ENCODE measurements at regions not wholly inside any gene's neighbourhood (a gene's known extent, or its start where the extent isn't known, plus 50 kb on each side); places are given as distances from the start of the nearest gene placed in this dataset.
A peak's percentile ranks its signal among the peaks of the same experiment; 100 is the strongest.

- TF ChIP-seq CTCF (IDR thresholded peaks at IDR 0.05; ENCODE audit: insufficient read depth, missing control alignments): peak; percentile 52
- DNase-seq (ENCODE audit: insufficient read length, low spot score) (no peak), FAIRE-seq (peak; percentile 48)
These were observed 107.8 kb upstream of the FMR1 start for GRCh38 chrX:147803948-147804347.

DNA sequence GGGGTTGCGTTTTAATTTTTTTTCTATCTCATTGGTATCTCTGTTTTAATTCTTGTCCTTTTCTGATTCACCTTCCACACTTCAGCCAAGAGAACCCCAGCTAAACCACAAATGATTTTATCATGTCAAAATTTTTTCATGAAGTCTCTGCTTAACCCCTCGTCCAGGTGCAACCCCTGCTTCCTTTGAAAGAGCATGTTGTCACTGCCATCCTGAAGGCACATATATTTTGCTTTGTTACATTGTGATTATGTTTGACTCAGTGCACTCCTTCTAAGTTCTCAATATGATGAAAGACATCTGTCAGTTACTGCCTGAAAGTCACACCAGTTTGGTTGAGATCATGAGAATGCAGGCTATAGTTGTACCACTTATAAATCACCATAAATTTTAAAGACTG lies 99.9 kb upstream of the FMR1 start:
- no peak for TF ChIP-seq CTCF (IDR thresholded peaks at IDR 0.05; ENCODE audit: insufficient read depth, missing control alignments)
- DNase-seq (ENCODE audit: insufficient read length, low spot score) (no peak), FAIRE-seq (no peak)

DNA sequence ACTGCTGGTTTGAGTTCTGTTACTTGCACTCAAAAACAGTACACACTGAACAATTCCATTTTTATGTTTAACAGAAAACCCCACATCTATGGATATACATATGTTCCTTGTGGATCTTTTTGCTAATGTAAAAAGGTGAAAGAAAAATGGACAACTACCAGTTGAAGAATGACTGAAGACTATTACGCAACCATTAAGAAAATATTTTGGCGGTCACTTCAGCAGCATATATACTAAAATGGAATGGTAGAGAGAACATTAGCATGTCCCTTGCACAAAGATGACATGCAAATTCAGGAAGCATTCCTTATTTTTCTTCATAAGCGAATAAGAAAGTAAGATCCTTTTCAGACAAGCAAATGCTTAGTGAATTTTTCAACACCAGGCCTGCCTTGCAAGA lies 84.6 kb upstream of the FMR1 start:
- no peak for TF ChIP-seq CTCF (IDR thresholded peaks at IDR 0.05; ENCODE audit: insufficient read depth, missing control alignments)
- DNase-seq (ENCODE audit: insufficient read length, low spot score) (no peak), FAIRE-seq (no peak)

DNA sequence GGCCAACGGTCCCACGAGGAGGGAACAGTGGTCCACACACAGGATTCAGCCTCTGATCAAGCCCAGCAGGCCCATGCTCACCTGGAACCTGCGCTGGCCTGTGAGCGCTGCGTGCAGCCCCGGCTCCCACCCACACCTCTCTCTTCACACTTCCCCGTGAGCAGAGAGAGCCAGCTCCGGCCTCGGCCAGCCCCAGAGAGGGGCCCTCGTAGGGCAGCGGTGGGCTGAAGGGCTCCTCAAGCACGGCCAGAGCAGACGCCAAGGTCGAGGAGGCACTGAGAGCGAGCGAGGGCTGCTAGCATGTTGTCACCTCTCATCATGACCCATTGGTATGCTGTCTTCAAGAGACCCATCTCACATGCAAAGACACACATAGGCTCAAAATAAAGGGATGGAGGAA lies 83.0 kb upstream of the FMR1 start:
- no peak for FAIRE-seq

DNA sequence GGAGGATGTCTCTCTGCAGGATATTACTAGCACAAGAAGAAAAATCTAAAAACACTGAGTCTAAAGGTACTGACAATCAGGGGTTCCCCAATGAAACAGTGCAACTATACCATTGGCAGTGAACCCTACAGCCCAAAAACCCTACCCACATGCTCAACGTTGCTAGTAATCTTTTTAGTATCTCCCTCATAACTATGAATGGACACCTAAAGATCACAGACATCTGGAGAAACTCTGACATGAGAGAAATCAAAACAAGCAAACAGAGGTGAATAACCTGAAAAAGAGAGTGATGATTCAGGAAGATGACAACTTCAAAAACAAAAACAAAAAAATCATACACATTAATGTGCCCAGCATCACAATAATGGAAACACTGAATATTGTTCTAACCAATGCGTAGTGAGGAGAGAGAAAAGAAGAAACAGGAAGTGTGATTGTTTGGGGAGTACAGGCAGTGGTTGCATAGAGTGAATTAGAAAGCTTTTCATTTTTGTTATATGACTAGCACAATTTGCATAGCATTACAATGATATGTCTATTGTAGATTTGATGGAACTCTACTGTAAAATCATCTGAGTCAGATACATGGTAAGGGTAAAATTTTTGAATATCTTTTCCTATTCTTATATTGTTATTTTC lies 78.9 kb upstream of the FMR1 start:
- TF ChIP-seq CTCF (IDR thresholded peaks at IDR 0.05; ENCODE audit: insufficient read depth, missing control alignments): no peak
- no peak for FAIRE-seq
- DNase-seq (ENCODE audit: insufficient read length, low spot score): no peak

More for the DNA sequence above, 83.0 kb upstream of the FMR1 start:
- no peak for TF ChIP-seq CTCF (IDR thresholded peaks at IDR 0.05; ENCODE audit: insufficient read depth, missing control alignments)
- DNase-seq (ENCODE audit: insufficient read length, low spot score): no peak

DNA sequence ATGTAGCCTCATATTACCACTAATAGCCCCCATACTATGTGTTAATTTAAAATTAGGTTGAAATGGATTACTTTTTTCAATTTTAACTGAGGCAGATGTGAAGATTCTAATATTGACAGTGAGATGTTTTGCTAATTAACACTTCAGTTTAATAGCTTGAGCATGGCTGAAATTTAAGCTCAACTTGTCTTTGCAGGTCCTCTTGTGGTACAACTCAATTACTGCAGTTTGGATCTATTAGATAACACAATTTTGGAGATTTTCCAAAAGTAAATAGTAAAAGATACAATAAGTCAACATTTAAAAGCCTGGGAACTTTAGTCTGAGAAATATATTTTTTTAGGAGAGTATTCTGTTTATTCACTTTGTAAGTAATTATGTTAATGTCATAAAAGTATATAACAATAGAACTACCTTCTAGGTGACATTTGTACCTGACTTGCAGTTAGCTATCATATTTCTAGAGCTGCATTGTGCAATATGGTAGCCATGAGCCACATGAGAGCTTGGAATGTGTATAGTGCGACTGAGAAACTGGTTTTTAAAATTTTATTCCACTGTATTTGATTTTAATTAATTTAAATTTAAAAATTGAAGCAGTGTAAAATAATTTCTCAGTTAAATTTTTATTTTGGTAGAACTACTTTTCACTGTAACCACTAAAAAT lies 73.1 kb upstream of the FMR1 start:
- DNase-seq (ENCODE audit: insufficient read length, low spot score): no peak
- FAIRE-seq: no peak

More for the DNA sequence above, 73.1 kb upstream of the FMR1 start:
- TF ChIP-seq CTCF (IDR thresholded peaks at IDR 0.05; ENCODE audit: insufficient read depth, missing control alignments): peak; percentile 47

Measured in D721Med (cell line).